B cell (primary cell): ENCODE measurements at regions not wholly inside any gene's neighbourhood (a gene's known extent, or its start where the extent isn't known, plus 50 kb on each side); places are given as distances from the start of the nearest gene placed in this dataset.

Experiments used
- CTCF ChIP-seq: fragments of 200-600 bp; IDR thresholded peaks from one replicate; pipeline ENCODE4 v1.8.0; 2022; ENCODE audit warnings: antibody characterized with exemption, mild to moderate bottlenecking
- EZH2 ChIP-seq: IDR thresholded peaks from 2 replicates; pipeline ENCODE4 v1.6.1; 2012; ENCODE audit warnings: borderline replicate concordance, low read depth, mild to moderate bottlenecking, moderate library complexity, low read length; ENCODE audit not compliant: insufficient read depth, poor library complexity, severe bottlenecking

- TF ChIP-seq CTCF (no peak), EZH2 (no peak)
Measured at GRCh38 chr2:54053830-54054229, 61.6 kb upstream of the ACYP2 start.
